H1 (cell line): ENCODE measurements at regions not wholly inside any gene's neighbourhood (a gene's known extent, or its start where the extent isn't known, plus 50 kb on each side); places are given as distances from the start of the nearest gene placed in this dataset.

ENCODE experiments used
- CTCF ChIA-PET: fragments of 300-600 bp; sonication (Branson Sonifier 250); formaldehyde crosslinking; loops from one replicate; lab custom pipeline; 2021; ENCODE audit not compliant: partially characterized antibody; lab: Charles Lee
- POLR2A ChIA-PET: fragments of 300-600 bp; sonication (Branson Sonifier 250); formaldehyde crosslinking; loops from one replicate; lab custom pipeline; 2021; ENCODE audit warnings: inconsistent platforms; ENCODE audit not compliant: partially characterized antibody; lab: Charles Lee
- DNase-seq, 2 experiments: peaks; one replicate each; pipeline versions ENCODE4 v3.0.0 to v3.0.0-alpha.2; 2010 to 2022; ENCODE audit warnings: low spot score in 2 of 2, low read depth in 1 of 2, mixed read lengths in 1 of 2
- FAIRE-seq: peaks from 2 replicates; lab custom pipeline; 2011; peaks lifted over from hg19 to GRCh38; lab: Jason Lieb, UNC
- H2AFZ ChIP-seq: 2 replicates; pipeline ENCODE4 v1.8.1; 2012; ENCODE audit warnings: low read length, inconsistent platforms
- H2AK5ac ChIP-seq: 2 replicates; pipeline ENCODE4 v1.6.1; 2013; ENCODE audit warnings: low read depth, low read length
- H2BK120ac ChIP-seq: replicated peaks from 2 replicates; pipeline ENCODE3; 2013; ENCODE audit warnings: low read depth, low read length, inconsistent platforms
- H2BK12ac ChIP-seq: 2 replicates; pipeline ENCODE4 v1.6.1; 2013; ENCODE audit warnings: low read depth, low read length
- H2BK15ac ChIP-seq: 2 replicates; pipeline ENCODE4 v1.6.1; 2013; ENCODE audit warnings: low read length
- H2BK20ac ChIP-seq: 2 replicates; pipeline ENCODE4 v1.6.1; 2013; ENCODE audit warnings: low read length
- H2BK5ac ChIP-seq: 2 replicates; pipeline ENCODE4 v1.6.1; 2013; ENCODE audit warnings: low read depth, low read length
- H3K14ac ChIP-seq: 2 replicates; pipeline ENCODE4 v1.6.1; 2013; ENCODE audit warnings: inconsistent platforms; ENCODE audit not compliant: insufficient read length
- H3K18ac ChIP-seq: 2 replicates; pipeline ENCODE4 v1.6.1; 2013; ENCODE audit warnings: low read length; ENCODE audit errors: extremely low read depth
- H3K23ac ChIP-seq: 2 replicates; pipeline ENCODE4 v1.6.1; 2013; ENCODE audit warnings: inconsistent platforms; ENCODE audit not compliant: insufficient read length
- H3K23me2 ChIP-seq: 2 replicates; pipeline ENCODE4 v1.6.1; 2013; ENCODE audit warnings: low read depth, low read length
- H3K27ac ChIP-seq: 2 replicates; pipeline ENCODE4 v1.6.1; 2011; ENCODE audit warnings: low read depth, low read length, inconsistent platforms
- H3K27me3 ChIP-seq, 4 experiments: replicated peaks in 1 of 4; 1 replicate in 1 of 4; 2 replicates in 3 of 4; pipeline versions ENCODE4 v1.6.1 to v1.8.1; 2011 to 2013; ENCODE audit warnings: low read length in 3 of 4, mild to moderate bottlenecking in 3 of 4, inconsistent platforms in 2 of 4, mixed read lengths in 2 of 4, moderate library complexity in 1 of 4; ENCODE audit not compliant: control insufficient read depth in 3 of 4, insufficient read depth in 3 of 4; ENCODE audit errors: extremely low read depth in 1 of 4
- H3K36me3 ChIP-seq, 4 experiments: 2 replicates each; pipeline versions ENCODE4 v1.6.1 to v1.8.1; 2011 to 2013; ENCODE audit warnings: mild to moderate bottlenecking in 4 of 4, low read length in 3 of 4, moderate library complexity in 2 of 4, control low read depth in 1 of 4, inconsistent platforms in 1 of 4; ENCODE audit not compliant: insufficient read depth in 4 of 4, control insufficient read depth in 2 of 4
- H3K4ac ChIP-seq: replicated peaks from 2 replicates; pipeline ENCODE3; 2013; ENCODE audit warnings: low read length, low read depth, mixed read lengths, inconsistent platforms; ENCODE audit not compliant: insufficient read length
- H3K4me1 ChIP-seq, 4 experiments: replicated peaks in 1 of 4; 1 replicate in 1 of 4; 2 replicates in 3 of 4; pipeline versions ENCODE4 v1.6.1 to v1.8.1; 2011 to 2013; ENCODE audit warnings: low read length in 3 of 4, inconsistent platforms in 2 of 4, mixed read lengths in 1 of 4; ENCODE audit not compliant: insufficient read depth in 4 of 4, control insufficient read depth in 3 of 4
- H3K4me2 ChIP-seq, 2 experiments: 2 replicates each; pipeline versions ENCODE4 v1.6.1 to v1.8.1; 2011 to 2013; ENCODE audit warnings: low read depth in 2 of 2, low read length in 2 of 2, control low read depth in 1 of 2, inconsistent platforms in 1 of 2, mild to moderate bottlenecking in 1 of 2; ENCODE audit not compliant: insufficient read depth in 1 of 2
- H3K4me3 ChIP-seq, 4 experiments: fragments of 200-600, 300-600 bp in 1 of 4; sonication (generic), shearing (Covaris generic), sonication (Bioruptor Twin) in 1 of 4; 2 replicates each; pipeline versions ENCODE4 v1.5.1 to v1.8.1; 2011 to 2016; ENCODE audit warnings: low read length in 4 of 4, low read depth in 3 of 4, control low read depth in 2 of 4, inconsistent platforms in 2 of 4, mild to moderate bottlenecking in 2 of 4, mixed read lengths in 1 of 4, moderate library complexity in 1 of 4; ENCODE audit not compliant: insufficient read depth in 2 of 4; ENCODE audit errors: extremely low read depth in 1 of 4
- H3K56ac ChIP-seq: replicated peaks from 2 replicates; pipeline ENCODE3; 2013; ENCODE audit warnings: low read depth, mild to moderate bottlenecking, mixed read lengths, low read length, inconsistent platforms; ENCODE audit not compliant: insufficient read length
- H3K79me1 ChIP-seq: 2 replicates; pipeline ENCODE4 v1.6.1; 2013; ENCODE audit warnings: low read depth, low read length, control low read depth
- H3K79me2 ChIP-seq, 2 experiments: 2 replicates each; pipeline versions ENCODE4 v1.6.1 to v1.8.1; 2012 to 2013; ENCODE audit warnings: low read length in 2 of 2, mild to moderate bottlenecking in 2 of 2, inconsistent platforms in 1 of 2; ENCODE audit not compliant: insufficient read depth in 2 of 2, control insufficient read depth in 1 of 2
- H3K9ac ChIP-seq, 4 experiments: replicated peaks in 1 of 4; 1 replicate in 1 of 4; 2 replicates in 3 of 4; pipeline versions ENCODE4 v1.6.1 to v1.8.1; 2011 to 2013; ENCODE audit warnings: low read depth in 3 of 4, low read length in 3 of 4, control low read depth in 2 of 4, mild to moderate bottlenecking in 2 of 4, moderate library complexity in 2 of 4, inconsistent platforms in 1 of 4; ENCODE audit errors: extremely low read depth in 1 of 4
- H3K9me3 ChIP-seq, 2 experiments: 2 replicates each; pipeline versions ENCODE4 v1.6.1 to v1.8.1; 2012 to 2013; ENCODE audit warnings: mild to moderate bottlenecking in 2 of 2, moderate library complexity in 2 of 2, control low read depth in 1 of 2, inconsistent platforms in 1 of 2, low read depth in 1 of 2, low read length in 1 of 2, mixed read lengths in 1 of 2; ENCODE audit not compliant: insufficient read depth in 2 of 2
- H4K20me1 ChIP-seq, 2 experiments: replicated peaks in 1 of 2; 2 replicates each; pipeline versions ENCODE3 to v1.8.1; 2011 to 2013; ENCODE audit warnings: inconsistent platforms in 2 of 2, low read length in 2 of 2, mild to moderate bottlenecking in 1 of 2; ENCODE audit not compliant: insufficient read depth in 2 of 2, control insufficient read depth in 1 of 2
- H4K5ac ChIP-seq: 2 replicates; pipeline ENCODE4 v1.6.1; 2013; ENCODE audit warnings: low read length, low read depth, mixed read lengths, inconsistent platforms; ENCODE audit not compliant: insufficient read length
- H4K8ac ChIP-seq: 2 replicates; pipeline ENCODE4 v1.8.0; 2013; ENCODE audit warnings: mild to moderate bottlenecking, moderate library complexity, low read length, inconsistent platforms; ENCODE audit not compliant: insufficient read depth; ENCODE audit errors: extremely low read depth
- H4K91ac ChIP-seq: replicated peaks from 2 replicates; pipeline ENCODE3; 2013; ENCODE audit warnings: low read length, mixed read lengths, inconsistent platforms; ENCODE audit not compliant: insufficient read length
- CREB1 ChIP-seq: IDR thresholded peaks from 2 replicates; pipeline ENCODE4 v1.6.1; 2012; ENCODE audit warnings: inconsistent platforms
- CTBP2 ChIP-seq: IDR thresholded peaks from 2 replicates; pipeline ENCODE4 v1.7.0; 2011; ENCODE audit warnings: borderline replicate concordance, mild to moderate bottlenecking, moderate library complexity, mixed read lengths, low read length; ENCODE audit not compliant: insufficient read depth, insufficient read length
- JUND ChIP-seq: IDR thresholded peaks from 2 replicates; pipeline ENCODE4 v1.6.1; 2011; ENCODE audit warnings: mild to moderate bottlenecking, improper control_type of control experiment, low read length
- KDM4A ChIP-seq: IDR thresholded peaks from one replicate; pipeline ENCODE4 v1.7.1; 2012; ENCODE audit warnings: low read depth, mild to moderate bottlenecking, moderate library complexity, low read length, inconsistent platforms; ENCODE audit not compliant: severe bottlenecking
- NANOG ChIP-seq: IDR thresholded peaks from 2 replicates; pipeline ENCODE4 v1.6.1; 2011; ENCODE audit warnings: low read length, low read depth, mild to moderate bottlenecking, inconsistent platforms; ENCODE audit not compliant: insufficient read depth, poor library complexity, severe bottlenecking
- SIX5 ChIP-seq: IDR thresholded peaks from 2 replicates; pipeline ENCODE4 v1.6.1; 2011; ENCODE audit warnings: mild to moderate bottlenecking, low read depth, low read length
- SP2 ChIP-seq: IDR thresholded peaks from 2 replicates; pipeline ENCODE4 v1.6.1; 2012; ENCODE audit warnings: mild to moderate bottlenecking, low read length, inconsistent platforms
- TAF7 ChIP-seq: optimal IDR thresholded peaks from 2 replicates; pipeline ENCODE3; 2011; ENCODE audit warnings: low read depth, mild to moderate bottlenecking, inconsistent platforms, low read length, moderate library complexity, borderline replicate concordance
- TBP ChIP-seq: IDR thresholded peaks from 2 replicates; pipeline ENCODE4 v1.6.1; 2011; ENCODE audit warnings: low read depth, low read length, improper control_type of control experiment
- WGBS, 2 experiments: shearing (Covaris generic) in 1 of 2; methylation state at CpG; one replicate each; pipeline versions ENCODE4 v1.1.6 to v1.1.7; 2013 to 2015; ENCODE audit warnings: low lambda C conversion rate in 2 of 2, mixed read lengths in 2 of 2, inconsistent platforms in 1 of 2, low coverage in 1 of 2, missing lambda C conversion rate in 1 of 2; ENCODE audit not compliant: insufficient replicate concordance in 2 of 2, insufficient coverage in 1 of 2, insufficient read length in 1 of 2; ENCODE audit errors: extremely low coverage in 1 of 2, missing lambda C conversion rate in 1 of 2; 5-methylcytosine and 5-hydroxymethylcytosine counted together
- TF ChIP-seq, protein P1 (sequence below): IDR thresholded peaks from 2 replicates; pipeline ENCODE4 v1.6.1; 2012; ENCODE audit warnings: low read length, inconsistent platforms

- Histone ChIP-seq H3K27me3 (no peaks in the 10 kb centered on the region), H3K79me1 (no peaks in the 10 kb centered on the region), H4K20me1 (no peaks in the 10 kb centered on the region), H2AK5ac (no peak overlapping the region), H2BK5ac (no peak overlapping the region), H4K8ac (no peak overlapping the region), H2BK120ac (no peak overlapping the region), H3K4me2 (no peak overlapping the region), H2AFZ (no peak overlapping the region), H4K5ac (no peak overlapping the region), H3K36me3 (no peaks in the 10 kb centered on the region), H3K27ac (no peak overlapping the region), H3K9me3 (no peaks in the 10 kb centered on the region), H3K4ac (no peak overlapping the region), H3K4me3 (no peak overlapping the region), H3K23ac (no peak overlapping the region), H2BK20ac (no peak overlapping the region), H4K91ac (no peak overlapping the region), H2BK15ac (no peak overlapping the region), H3K18ac (no peak overlapping the region), H2BK12ac (no peak overlapping the region), H3K56ac (no peak overlapping the region), H3K4me1 (no peaks in the 10 kb centered on the region), H3K14ac (no peak overlapping the region), H3K9ac (no peak overlapping the region), H3K23me2 (no peaks in the 10 kb centered on the region), H3K79me2 (no peaks in the 10 kb centered on the region)
- DNase-seq (no peak), FAIRE-seq (no peak)
- CTCF ChIA-PET = interaction anchor here (0.7 to 1.8 kb wide), 4 partner anchors 10 to 45 kb away, joined by 3 to 5 read pairs (median 4); no protein-coding TSS in a partner anchor
- TF ChIP-seq KDM4A = no peak
- TF ChIP-seq, protein P1, sequence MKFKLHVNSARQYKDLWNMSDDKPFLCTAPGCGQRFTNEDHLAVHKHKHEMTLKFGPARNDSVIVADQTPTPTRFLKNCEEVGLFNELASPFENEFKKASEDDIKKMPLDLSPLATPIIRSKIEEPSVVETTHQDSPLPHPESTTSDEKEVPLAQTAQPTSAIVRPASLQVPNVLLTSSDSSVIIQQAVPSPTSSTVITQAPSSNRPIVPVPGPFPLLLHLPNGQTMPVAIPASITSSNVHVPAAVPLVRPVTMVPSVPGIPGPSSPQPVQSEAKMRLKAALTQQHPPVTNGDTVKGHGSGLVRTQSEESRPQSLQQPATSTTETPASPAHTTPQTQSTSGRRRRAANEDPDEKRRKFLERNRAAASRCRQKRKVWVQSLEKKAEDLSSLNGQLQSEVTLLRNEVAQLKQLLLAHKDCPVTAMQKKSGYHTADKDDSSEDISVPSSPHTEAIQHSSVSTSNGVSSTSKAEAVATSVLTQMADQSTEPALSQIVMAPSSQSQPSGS = no peak
- TF ChIP-seq CREB1 = no peak
- no peak for TF ChIP-seq TAF7
- no peak for TF ChIP-seq SP2
- TF ChIP-seq CTBP2 = no peak
- no peak for TF ChIP-seq TBP
- no peak for TF ChIP-seq NANOG
- no peak for TF ChIP-seq JUND
- no peak for TF ChIP-seq SIX5
- 100% methylated on average over 2 of the region's 2 CpGs; no CpG with 5 or more reads in 1 of the 2 experiments for WGBS, 2 experiments
- POLR2A ChIA-PET = no interaction called here
Observed at GRCh38 chr2:140154706-140155105, 1374.5 kb upstream of the NXPH2 start.
